H1 (cell line): ENCODE measurements at regions not wholly inside any gene's neighbourhood (a gene's known extent, or its start where the extent isn't known, plus 50 kb on each side); places are given as distances from the start of the nearest gene placed in this dataset.

ENCODE experiments used
- CTCF ChIA-PET: fragments of 300-600 bp; sonication (Branson Sonifier 250); formaldehyde crosslinking; loops from one replicate; lab custom pipeline; 2021; ENCODE audit not compliant: partially characterized antibody; lab: Charles Lee
- POLR2A ChIA-PET: fragments of 300-600 bp; sonication (Branson Sonifier 250); formaldehyde crosslinking; loops from one replicate; lab custom pipeline; 2021; ENCODE audit warnings: inconsistent platforms; ENCODE audit not compliant: partially characterized antibody; lab: Charles Lee
- DNase-seq, 2 experiments: peaks; one replicate each; pipeline versions ENCODE4 v3.0.0 to v3.0.0-alpha.2; 2010 to 2022; ENCODE audit warnings: low spot score in 2 of 2, low read depth in 1 of 2, mixed read lengths in 1 of 2
- FAIRE-seq: peaks from 2 replicates; lab custom pipeline; 2011; peaks lifted over from hg19 to GRCh38; lab: Jason Lieb, UNC
- H2AFZ ChIP-seq: 2 replicates; pipeline ENCODE4 v1.8.1; 2012; ENCODE audit warnings: low read length, inconsistent platforms
- H2AK5ac ChIP-seq: 2 replicates; pipeline ENCODE4 v1.6.1; 2013; ENCODE audit warnings: low read depth, low read length
- H2BK120ac ChIP-seq: replicated peaks from 2 replicates; pipeline ENCODE3; 2013; ENCODE audit warnings: low read depth, low read length, inconsistent platforms
- H2BK12ac ChIP-seq: 2 replicates; pipeline ENCODE4 v1.6.1; 2013; ENCODE audit warnings: low read depth, low read length
- H2BK15ac ChIP-seq: 2 replicates; pipeline ENCODE4 v1.6.1; 2013; ENCODE audit warnings: low read length
- H2BK20ac ChIP-seq: 2 replicates; pipeline ENCODE4 v1.6.1; 2013; ENCODE audit warnings: low read length
- H2BK5ac ChIP-seq: 2 replicates; pipeline ENCODE4 v1.6.1; 2013; ENCODE audit warnings: low read depth, low read length
- H3K14ac ChIP-seq: 2 replicates; pipeline ENCODE4 v1.6.1; 2013; ENCODE audit warnings: inconsistent platforms; ENCODE audit not compliant: insufficient read length
- H3K18ac ChIP-seq: 2 replicates; pipeline ENCODE4 v1.6.1; 2013; ENCODE audit warnings: low read length; ENCODE audit errors: extremely low read depth
- H3K23ac ChIP-seq: 2 replicates; pipeline ENCODE4 v1.6.1; 2013; ENCODE audit warnings: inconsistent platforms; ENCODE audit not compliant: insufficient read length
- H3K23me2 ChIP-seq: 2 replicates; pipeline ENCODE4 v1.6.1; 2013; ENCODE audit warnings: low read depth, low read length
- H3K27ac ChIP-seq: 2 replicates; pipeline ENCODE4 v1.6.1; 2011; ENCODE audit warnings: low read depth, low read length, inconsistent platforms
- H3K27me3 ChIP-seq, 4 experiments: replicated peaks in 1 of 4; 1 replicate in 1 of 4; 2 replicates in 3 of 4; pipeline versions ENCODE4 v1.6.1 to v1.8.1; 2011 to 2013; ENCODE audit warnings: low read length in 3 of 4, mild to moderate bottlenecking in 3 of 4, inconsistent platforms in 2 of 4, mixed read lengths in 2 of 4, moderate library complexity in 1 of 4; ENCODE audit not compliant: control insufficient read depth in 3 of 4, insufficient read depth in 3 of 4; ENCODE audit errors: extremely low read depth in 1 of 4
- H3K36me3 ChIP-seq, 4 experiments: 2 replicates each; pipeline versions ENCODE4 v1.6.1 to v1.8.1; 2011 to 2013; ENCODE audit warnings: mild to moderate bottlenecking in 4 of 4, low read length in 3 of 4, moderate library complexity in 2 of 4, control low read depth in 1 of 4, inconsistent platforms in 1 of 4; ENCODE audit not compliant: insufficient read depth in 4 of 4, control insufficient read depth in 2 of 4
- H3K4ac ChIP-seq: replicated peaks from 2 replicates; pipeline ENCODE3; 2013; ENCODE audit warnings: low read length, low read depth, mixed read lengths, inconsistent platforms; ENCODE audit not compliant: insufficient read length
- H3K4me1 ChIP-seq, 4 experiments: replicated peaks in 1 of 4; 1 replicate in 1 of 4; 2 replicates in 3 of 4; pipeline versions ENCODE4 v1.6.1 to v1.8.1; 2011 to 2013; ENCODE audit warnings: low read length in 3 of 4, inconsistent platforms in 2 of 4, mixed read lengths in 1 of 4; ENCODE audit not compliant: insufficient read depth in 4 of 4, control insufficient read depth in 3 of 4
- H3K4me2 ChIP-seq, 2 experiments: 2 replicates each; pipeline versions ENCODE4 v1.6.1 to v1.8.1; 2011 to 2013; ENCODE audit warnings: low read depth in 2 of 2, low read length in 2 of 2, control low read depth in 1 of 2, inconsistent platforms in 1 of 2, mild to moderate bottlenecking in 1 of 2; ENCODE audit not compliant: insufficient read depth in 1 of 2
- H3K4me3 ChIP-seq, 4 experiments: fragments of 200-600, 300-600 bp in 1 of 4; sonication (generic), shearing (Covaris generic), sonication (Bioruptor Twin) in 1 of 4; 2 replicates each; pipeline versions ENCODE4 v1.5.1 to v1.8.1; 2011 to 2016; ENCODE audit warnings: low read length in 4 of 4, low read depth in 3 of 4, control low read depth in 2 of 4, inconsistent platforms in 2 of 4, mild to moderate bottlenecking in 2 of 4, mixed read lengths in 1 of 4, moderate library complexity in 1 of 4; ENCODE audit not compliant: insufficient read depth in 2 of 4; ENCODE audit errors: extremely low read depth in 1 of 4
- H3K56ac ChIP-seq: replicated peaks from 2 replicates; pipeline ENCODE3; 2013; ENCODE audit warnings: low read depth, mild to moderate bottlenecking, mixed read lengths, low read length, inconsistent platforms; ENCODE audit not compliant: insufficient read length
- H3K79me1 ChIP-seq: 2 replicates; pipeline ENCODE4 v1.6.1; 2013; ENCODE audit warnings: low read depth, low read length, control low read depth
- H3K79me2 ChIP-seq, 2 experiments: 2 replicates each; pipeline versions ENCODE4 v1.6.1 to v1.8.1; 2012 to 2013; ENCODE audit warnings: low read length in 2 of 2, mild to moderate bottlenecking in 2 of 2, inconsistent platforms in 1 of 2; ENCODE audit not compliant: insufficient read depth in 2 of 2, control insufficient read depth in 1 of 2
- H3K9ac ChIP-seq, 4 experiments: replicated peaks in 1 of 4; 1 replicate in 1 of 4; 2 replicates in 3 of 4; pipeline versions ENCODE4 v1.6.1 to v1.8.1; 2011 to 2013; ENCODE audit warnings: low read depth in 3 of 4, low read length in 3 of 4, control low read depth in 2 of 4, mild to moderate bottlenecking in 2 of 4, moderate library complexity in 2 of 4, inconsistent platforms in 1 of 4; ENCODE audit errors: extremely low read depth in 1 of 4
- H3K9me3 ChIP-seq, 2 experiments: 2 replicates each; pipeline versions ENCODE4 v1.6.1 to v1.8.1; 2012 to 2013; ENCODE audit warnings: mild to moderate bottlenecking in 2 of 2, moderate library complexity in 2 of 2, control low read depth in 1 of 2, inconsistent platforms in 1 of 2, low read depth in 1 of 2, low read length in 1 of 2, mixed read lengths in 1 of 2; ENCODE audit not compliant: insufficient read depth in 2 of 2
- H4K20me1 ChIP-seq, 2 experiments: replicated peaks in 1 of 2; 2 replicates each; pipeline versions ENCODE3 to v1.8.1; 2011 to 2013; ENCODE audit warnings: inconsistent platforms in 2 of 2, low read length in 2 of 2, mild to moderate bottlenecking in 1 of 2; ENCODE audit not compliant: insufficient read depth in 2 of 2, control insufficient read depth in 1 of 2
- H4K5ac ChIP-seq: 2 replicates; pipeline ENCODE4 v1.6.1; 2013; ENCODE audit warnings: low read length, low read depth, mixed read lengths, inconsistent platforms; ENCODE audit not compliant: insufficient read length
- H4K8ac ChIP-seq: 2 replicates; pipeline ENCODE4 v1.8.0; 2013; ENCODE audit warnings: mild to moderate bottlenecking, moderate library complexity, low read length, inconsistent platforms; ENCODE audit not compliant: insufficient read depth; ENCODE audit errors: extremely low read depth
- H4K91ac ChIP-seq: replicated peaks from 2 replicates; pipeline ENCODE3; 2013; ENCODE audit warnings: low read length, mixed read lengths, inconsistent platforms; ENCODE audit not compliant: insufficient read length
- GTF2F1 ChIP-seq: IDR thresholded peaks from 2 replicates; pipeline ENCODE4 v1.6.1; 2012; ENCODE audit warnings: low read depth, low read length, improper control_type of control experiment, borderline replicate concordance
- HDAC2 ChIP-seq, 2 experiments: fragments of 300-600 bp in 1 of 2; sonication (generic) in 1 of 2; IDR thresholded peaks; 2 replicates each; pipeline ENCODE4 v1.6.1; 2011 to 2012; ENCODE audit warnings: low read depth in 2 of 2, low read length in 2 of 2, mild to moderate bottlenecking in 2 of 2, moderate library complexity in 2 of 2, borderline replicate concordance in 1 of 2, inconsistent platforms in 1 of 2
- MAFK ChIP-seq: IDR thresholded peaks from 2 replicates; pipeline ENCODE4 v1.6.1; 2012; ENCODE audit warnings: low read depth, mild to moderate bottlenecking, improper control_type of control experiment, low read length
- NRF1 ChIP-seq: IDR thresholded peaks from 2 replicates; pipeline ENCODE4 v1.6.1; 2011; ENCODE audit warnings: mild to moderate bottlenecking, low read depth, low read length, improper control_type of control experiment
- TBP ChIP-seq: IDR thresholded peaks from 2 replicates; pipeline ENCODE4 v1.6.1; 2011; ENCODE audit warnings: low read depth, low read length, improper control_type of control experiment
- WGBS, 2 experiments: shearing (Covaris generic) in 1 of 2; methylation state at CpG; one replicate each; pipeline versions ENCODE4 v1.1.6 to v1.1.7; 2013 to 2015; ENCODE audit warnings: low lambda C conversion rate in 2 of 2, mixed read lengths in 2 of 2, inconsistent platforms in 1 of 2, low coverage in 1 of 2, missing lambda C conversion rate in 1 of 2; ENCODE audit not compliant: insufficient replicate concordance in 2 of 2, insufficient coverage in 1 of 2, insufficient read length in 1 of 2; ENCODE audit errors: extremely low coverage in 1 of 2, missing lambda C conversion rate in 1 of 2; 5-methylcytosine and 5-hydroxymethylcytosine counted together

GRCh38 chr20:22810030-22810429 is 225.1 kb upstream of the SSTR4 start:
- no peak overlapping the region for H3K18ac ChIP-seq
- H3K14ac ChIP-seq, result no peak overlapping the region
- H3K23ac ChIP-seq, result no peak overlapping the region
- DNase-seq (no peak), FAIRE-seq (no peak)
- WGBS, 2 experiments, result 90% methylated on average over 7 of the region's 7 CpGs; no CpG with 5 or more reads in 1 of the 2 experiments
- no peaks in the 10 kb centered on the region for H4K20me1 ChIP-seq
- 0 out of 7 replicates have a peak, but pooled peaks cover 0 to 2% (median 0%) of the 10 kb centered on the region in 4 experiments for H3K4me1 ChIP-seq
- no peak overlapping the region for H3K4me3 ChIP-seq
- H3K27ac ChIP-seq, result no peak overlapping the region
- H3K79me1 ChIP-seq, result no peaks in the 10 kb centered on the region
- no peak overlapping the region for H3K4ac ChIP-seq
- H2BK12ac ChIP-seq, result no peak overlapping the region
- H4K5ac ChIP-seq, result no peak overlapping the region
- peaks cover 0 to 4% of the 10 kb centered on the region in 2 experiments; a peak in 2 of 4 replicates for H3K9me3 ChIP-seq
- H3K9ac ChIP-seq, result no peak overlapping the region
- H2BK20ac ChIP-seq, result no peak overlapping the region
- H2AK5ac ChIP-seq, result no peak overlapping the region
- H3K36me3 ChIP-seq, result no peaks in the 10 kb centered on the region
- no peaks in the 10 kb centered on the region for H3K27me3 ChIP-seq
- no peak overlapping the region for H4K91ac ChIP-seq
- no peak overlapping the region for H3K4me2 ChIP-seq
- no peak overlapping the region for H3K56ac ChIP-seq
- H4K8ac ChIP-seq, result no peak overlapping the region
- no peak overlapping the region for H2BK120ac ChIP-seq
- no peaks in the 10 kb centered on the region for H3K79me2 ChIP-seq
- H2AFZ ChIP-seq, result no peak overlapping the region
- CTCF ChIA-PET, result interaction anchor here (0.6 to 1.6 kb wide), 5 partner anchors 18 to 531 kb away, joined by 3 to 4 read pairs (median 3); no protein-coding TSS in a partner anchor
- no peaks in the 10 kb centered on the region for H3K23me2 ChIP-seq
- H2BK5ac ChIP-seq, result no peak overlapping the region
- TF ChIP-seq GTF2F1 (no peak), TBP (no peak), NRF1 (no peak), HDAC2 (IDR thresholded peaks at IDR 0.05; ENCODE audit: borderline replicate concordance in 1 of 2, low read depth in 2 of 2, low read length in 2 of 2) (no peak), MAFK (no peak)
- no peak overlapping the region for H2BK15ac ChIP-seq
- POLR2A ChIA-PET, result no interaction called here
